ENCODE measurements at regions not wholly inside any gene's neighbourhood (a gene's known extent, or its start where the extent isn't known, plus 50 kb on each side); places are given as distances from the start of the nearest gene placed in this dataset.

DNA sequence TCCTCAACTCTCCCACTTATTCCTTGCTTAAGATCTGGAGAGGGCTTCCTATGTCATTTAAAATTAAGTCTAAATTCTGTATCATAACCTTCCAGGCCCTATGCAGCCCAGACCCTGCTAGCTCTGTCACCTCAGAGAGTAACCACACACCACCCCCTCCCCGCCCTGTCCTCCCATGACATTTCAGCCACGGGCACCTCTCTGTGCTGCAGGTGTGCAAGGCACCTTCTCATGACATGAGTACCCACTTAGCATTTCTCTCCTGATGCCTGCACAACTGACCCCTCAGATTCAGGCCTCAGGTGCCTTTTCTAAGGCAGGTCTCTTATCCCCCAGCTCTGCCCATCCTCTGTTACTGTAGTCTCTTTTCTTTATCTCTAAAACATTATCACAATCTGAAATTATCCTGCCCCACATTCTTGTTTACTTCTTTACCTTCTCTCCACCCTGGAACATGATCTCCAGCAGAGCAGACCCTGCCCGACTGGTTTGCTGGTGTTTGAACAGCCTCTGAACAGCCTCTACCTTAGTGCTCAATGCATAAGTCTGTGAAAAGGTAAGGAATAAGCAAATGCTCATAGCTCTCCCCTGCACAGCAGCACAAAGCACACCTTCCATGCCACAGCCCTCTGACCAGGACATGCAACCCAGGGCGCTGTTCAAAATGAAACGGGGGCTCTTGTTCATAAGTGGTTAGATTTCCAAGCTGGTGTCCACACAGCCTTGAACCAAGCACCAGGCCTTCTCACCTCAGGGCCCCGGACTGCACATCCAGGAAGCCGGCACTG, 196.1 kb upstream of the B3GAT1 start:
- TF ChIP-seq POLR2A (IDR thresholded peaks at IDR 0.05): no peak
- TF ChIP-seq, protein P1, sequence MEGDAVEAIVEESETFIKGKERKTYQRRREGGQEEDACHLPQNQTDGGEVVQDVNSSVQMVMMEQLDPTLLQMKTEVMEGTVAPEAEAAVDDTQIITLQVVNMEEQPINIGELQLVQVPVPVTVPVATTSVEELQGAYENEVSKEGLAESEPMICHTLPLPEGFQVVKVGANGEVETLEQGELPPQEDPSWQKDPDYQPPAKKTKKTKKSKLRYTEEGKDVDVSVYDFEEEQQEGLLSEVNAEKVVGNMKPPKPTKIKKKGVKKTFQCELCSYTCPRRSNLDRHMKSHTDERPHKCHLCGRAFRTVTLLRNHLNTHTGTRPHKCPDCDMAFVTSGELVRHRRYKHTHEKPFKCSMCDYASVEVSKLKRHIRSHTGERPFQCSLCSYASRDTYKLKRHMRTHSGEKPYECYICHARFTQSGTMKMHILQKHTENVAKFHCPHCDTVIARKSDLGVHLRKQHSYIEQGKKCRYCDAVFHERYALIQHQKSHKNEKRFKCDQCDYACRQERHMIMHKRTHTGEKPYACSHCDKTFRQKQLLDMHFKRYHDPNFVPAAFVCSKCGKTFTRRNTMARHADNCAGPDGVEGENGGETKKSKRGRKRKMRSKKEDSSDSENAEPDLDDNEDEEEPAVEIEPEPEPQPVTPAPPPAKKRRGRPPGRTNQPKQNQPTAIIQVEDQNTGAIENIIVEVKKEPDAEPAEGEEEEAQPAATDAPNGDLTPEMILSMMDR (IDR thresholded peaks at IDR 0.05 in 4 of 5, conservative IDR thresholded peaks at IDR 0.05 in 1 of 5): no peak
- Histone ChIP-seq H3K27me3 (no peaks in the 10 kb centered on the region), H3K9me3 (no peaks in the 10 kb centered on the region), H3K36me3 (no peaks in the 10 kb centered on the region), H3K27ac (no peak overlapping the region), H3K4me1 (no peaks in the 10 kb centered on the region), H3K4me3 (no peak overlapping the region)
- in situ Hi-C loops (cut with MboI; ENCODE audit: low sequenced_read_pairs in 4 of 4) (no loop called here), intact Hi-C loops (cut with DNase I; ENCODE audit: low total_unique reads) (no loop called here)
- ATAC-seq (no peak), DNase-seq (no peak)

DNA sequence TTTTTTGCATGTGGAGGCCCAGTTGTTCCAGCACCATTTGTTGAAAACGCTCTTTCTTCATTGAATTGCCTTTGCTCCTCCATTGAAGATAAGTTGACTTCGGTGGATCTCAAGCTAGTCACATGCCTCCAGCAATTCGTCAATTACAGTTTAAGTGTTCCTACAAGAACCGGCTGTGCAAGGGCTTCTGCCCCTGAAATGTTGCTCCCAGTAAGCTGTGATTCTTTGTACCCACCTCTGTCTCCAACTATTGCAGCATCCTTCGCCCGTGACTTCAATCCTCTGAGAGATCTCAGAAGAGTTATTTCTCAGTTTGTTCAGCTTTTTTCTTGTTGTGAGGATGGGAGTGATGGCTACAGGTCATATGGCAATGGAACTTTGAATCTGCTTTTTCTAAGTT, 194.2 kb upstream of the B3GAT1 start:
- no peak for DNase-seq
- no peak for TF ChIP-seq POLR2A (IDR thresholded peaks at IDR 0.05)
- TF ChIP-seq, protein P1 (IDR thresholded peaks at IDR 0.05 in 4 of 5, conservative IDR thresholded peaks at IDR 0.05 in 1 of 5): no peak
- Histone ChIP-seq H3K9me3 (no peaks in the 10 kb centered on the region), H3K4me1 (no peaks in the 10 kb centered on the region), H3K36me3 (no peaks in the 10 kb centered on the region), H3K27ac (no peak overlapping the region), H3K27me3 (no peaks in the 10 kb centered on the region), H3K4me3 (no peak overlapping the region)
- no peak for ATAC-seq
- intact Hi-C loops (cut with DNase I; ENCODE audit: low total_unique reads) (no loop called here), in situ Hi-C loops (cut with MboI; ENCODE audit: low sequenced_read_pairs in 4 of 4) (no loop called here)

DNA sequence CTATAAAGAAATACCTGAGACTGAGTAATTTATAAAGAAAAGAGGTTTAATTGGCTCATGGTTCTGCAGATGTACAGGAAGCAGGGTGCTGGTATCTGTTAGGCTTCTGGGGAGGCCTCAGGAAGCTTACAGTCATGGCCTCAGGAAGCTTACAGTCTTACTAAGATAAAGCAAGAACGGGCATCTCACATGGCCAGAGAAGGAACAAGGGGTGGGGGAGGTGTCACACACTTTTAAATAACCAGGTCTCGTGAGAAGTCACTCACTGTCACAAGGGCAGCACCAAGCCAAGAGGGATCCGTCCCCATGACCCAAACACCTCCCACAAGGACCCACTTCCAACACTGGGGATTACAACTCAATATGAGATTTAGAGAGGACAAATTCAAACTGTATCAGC, 192.8 kb upstream of the B3GAT1 start:
- no peaks in the 10 kb centered on the region for H3K9me3 ChIP-seq
- H3K36me3 ChIP-seq: no peaks in the 10 kb centered on the region
- TF ChIP-seq POLR2A (IDR thresholded peaks at IDR 0.05): no peak
- TF ChIP-seq, protein P1 (IDR thresholded peaks at IDR 0.05 in 4 of 5, conservative IDR thresholded peaks at IDR 0.05 in 1 of 5): no peak
- H3K27me3 ChIP-seq: no peaks in the 10 kb centered on the region
- DNase-seq (no peak), ATAC-seq (no peak)
- no peak overlapping the region for H3K4me3 ChIP-seq
- in situ Hi-C loops (cut with MboI; ENCODE audit: low sequenced_read_pairs in 4 of 4): no loop called here
- no peaks in the 10 kb centered on the region for H3K4me1 ChIP-seq
- intact Hi-C loops (cut with DNase I; ENCODE audit: low total_unique reads): no loop called here
- H3K27ac ChIP-seq: no peak overlapping the region

DNA sequence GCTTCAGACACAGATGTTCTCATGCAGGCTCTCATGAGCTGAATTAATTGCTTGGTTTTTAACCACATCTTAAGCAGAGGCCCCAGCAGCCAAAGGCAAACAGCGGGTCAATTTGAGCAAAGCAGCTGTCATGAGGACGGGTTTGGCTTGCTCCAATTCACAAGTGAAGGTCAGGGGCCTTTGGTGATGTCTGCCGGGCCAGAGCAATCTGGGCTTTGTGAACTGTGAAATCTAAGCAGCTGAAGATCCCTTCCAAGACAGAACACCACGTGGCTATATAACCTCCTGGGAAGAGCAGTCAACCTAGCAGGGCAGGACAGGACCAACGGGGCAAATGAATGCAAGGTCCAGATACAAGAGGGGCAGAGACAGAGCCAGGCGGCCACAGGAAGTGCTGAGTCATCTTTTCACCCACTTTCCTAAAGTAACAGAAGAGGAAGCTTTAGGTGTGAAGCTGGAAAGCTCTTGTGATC, 187.3 kb upstream of the B3GAT1 start:
- H3K9me3 ChIP-seq: no peaks in the 10 kb centered on the region
- no peaks in the 10 kb centered on the region for H3K4me1 ChIP-seq
- H3K27ac ChIP-seq: no peak overlapping the region
- no peak overlapping the region for H3K4me3 ChIP-seq
- intact Hi-C loops (cut with DNase I; ENCODE audit: low total_unique reads) (no loop called here), in situ Hi-C loops (cut with MboI; ENCODE audit: low sequenced_read_pairs in 4 of 4) (no loop called here)
- DNase-seq: no peak
- ATAC-seq: no peak
- no peak for TF ChIP-seq POLR2A (IDR thresholded peaks at IDR 0.05)
- TF ChIP-seq, protein P1 (IDR thresholded peaks at IDR 0.05 in 4 of 5, conservative IDR thresholded peaks at IDR 0.05 in 1 of 5): no peak
- H3K27me3 ChIP-seq: no peaks in the 10 kb centered on the region
- no peaks in the 10 kb centered on the region for H3K36me3 ChIP-seq
